ENCODE measurements at regions not wholly inside any gene's neighbourhood (a gene's known extent, or its start where the extent isn't known, plus 50 kb on each side); places are given as distances from the start of the nearest gene placed in this dataset.

DNA sequence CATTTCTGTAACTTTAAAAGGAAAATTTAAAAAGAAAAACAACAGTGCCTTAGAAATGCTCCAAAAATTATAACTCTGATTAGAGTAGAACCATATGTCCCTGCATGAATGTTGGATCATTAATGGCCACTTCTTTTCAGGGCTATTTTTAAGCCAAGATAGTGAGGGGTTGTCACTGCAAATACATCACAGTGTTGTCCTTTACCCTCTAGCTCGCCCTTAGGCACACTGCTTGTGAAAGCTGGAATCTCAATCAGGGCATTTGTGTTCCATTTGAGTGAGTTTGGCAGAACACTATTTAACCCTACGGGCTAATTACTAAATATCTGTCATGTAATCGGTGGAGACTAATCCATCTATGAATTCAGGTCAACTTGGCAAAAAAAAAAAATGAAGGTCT, 212.2 kb downstream of the NHLRC3 start:
- ChIA-PET POLR2A (no interaction called here), CTCF (ENCODE audit: low intra/inter-chr PET ratio) (no interaction called here)
- 0% methylated on average over 3 of the region's 3 CpGs for WGBS (ENCODE audit: insufficient coverage, low coverage, missing lambda C conversion rate)
- Histone ChIP-seq H3K4me3 (no peak overlapping the region), H3K9me3 (replicated peaks; ENCODE audit: control insufficient read depth, insufficient read depth, low read depth, low read length) (no peaks in the 10 kb centered on the region), H2AFZ (ENCODE audit: low read depth, low read length) (no peak overlapping the region), H3K9me1 (ENCODE audit: control insufficient read depth, insufficient read depth, low read length) (no peaks in the 10 kb centered on the region), H3K4me1 (replicated peaks in 1 of 2; ENCODE audit: control insufficient read depth in 2 of 2, insufficient read depth in 2 of 2, low read length in 2 of 2) (no peaks in the 10 kb centered on the region), H3K79me2 (ENCODE audit: control insufficient read depth, insufficient read depth, low read length) (no peaks in the 10 kb centered on the region), H3K9ac (ENCODE audit: insufficient read depth in 1 of 2, low read depth in 2 of 2, low read length in 2 of 2) (no peak overlapping the region), H3K27me3 (ENCODE audit: control insufficient read depth in 2 of 2, insufficient read depth in 2 of 2, low read length in 2 of 2) (no peaks in the 10 kb centered on the region), H3K36me3 (ENCODE audit: control insufficient read depth, insufficient read depth, low read length) (no peaks in the 10 kb centered on the region), H3K4me2 (ENCODE audit: insufficient read depth, low read length) (no peak overlapping the region), H3K27ac (ENCODE audit: extremely low read depth, low read depth, low read length) (no peak overlapping the region), H4K20me1 (replicated peaks; ENCODE audit: control insufficient read depth, insufficient read depth, low read length) (no peaks in the 10 kb centered on the region)
- no peak for TF ChIP-seq ZNF316 (IDR thresholded peaks at IDR 0.05)
- TF ChIP-seq, protein P1, sequence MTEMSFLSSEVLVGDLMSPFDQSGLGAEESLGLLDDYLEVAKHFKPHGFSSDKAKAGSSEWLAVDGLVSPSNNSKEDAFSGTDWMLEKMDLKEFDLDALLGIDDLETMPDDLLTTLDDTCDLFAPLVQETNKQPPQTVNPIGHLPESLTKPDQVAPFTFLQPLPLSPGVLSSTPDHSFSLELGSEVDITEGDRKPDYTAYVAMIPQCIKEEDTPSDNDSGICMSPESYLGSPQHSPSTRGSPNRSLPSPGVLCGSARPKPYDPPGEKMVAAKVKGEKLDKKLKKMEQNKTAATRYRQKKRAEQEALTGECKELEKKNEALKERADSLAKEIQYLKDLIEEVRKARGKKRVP (CRISPR knock-in tag; IDR thresholded peaks at IDR 0.05): no peak
- TF ChIP-seq TBP (optimal IDR thresholded peaks at IDR 0.05; ENCODE audit: low read depth, low read length): no peak
- TF ChIP-seq SREBF1 (IDR thresholded peaks at IDR 0.05; ENCODE audit: borderline replicate concordance, low read depth, low read length): no peak
- TF ChIP-seq NCOA6 (IDR thresholded peaks at IDR 0.05): no peak
- TF ChIP-seq, protein P2, sequence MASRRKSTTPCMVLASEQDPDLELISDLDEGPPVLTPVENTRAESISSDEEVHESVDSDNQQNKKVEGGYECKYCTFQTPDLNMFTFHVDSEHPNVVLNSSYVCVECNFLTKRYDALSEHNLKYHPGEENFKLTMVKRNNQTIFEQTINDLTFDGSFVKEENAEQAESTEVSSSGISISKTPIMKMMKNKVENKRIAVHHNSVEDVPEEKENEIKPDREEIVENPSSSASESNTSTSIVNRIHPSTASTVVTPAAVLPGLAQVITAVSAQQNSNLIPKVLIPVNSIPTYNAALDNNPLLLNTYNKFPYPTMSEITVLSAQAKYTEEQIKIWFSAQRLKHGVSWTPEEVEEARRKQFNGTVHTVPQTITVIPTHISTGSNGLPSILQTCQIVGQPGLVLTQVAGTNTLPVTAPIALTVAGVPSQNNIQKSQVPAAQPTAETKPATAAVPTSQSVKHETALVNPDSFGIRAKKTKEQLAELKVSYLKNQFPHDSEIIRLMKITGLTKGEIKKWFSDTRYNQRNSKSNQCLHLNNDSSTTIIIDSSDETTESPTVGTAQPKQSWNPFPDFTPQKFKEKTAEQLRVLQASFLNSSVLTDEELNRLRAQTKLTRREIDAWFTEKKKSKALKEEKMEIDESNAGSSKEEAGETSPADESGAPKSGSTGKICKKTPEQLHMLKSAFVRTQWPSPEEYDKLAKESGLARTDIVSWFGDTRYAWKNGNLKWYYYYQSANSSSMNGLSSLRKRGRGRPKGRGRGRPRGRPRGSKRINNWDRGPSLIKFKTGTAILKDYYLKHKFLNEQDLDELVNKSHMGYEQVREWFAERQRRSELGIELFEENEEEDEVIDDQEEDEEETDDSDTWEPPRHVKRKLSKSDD (conservative IDR thresholded peaks at IDR 0.05; ENCODE audit: low read length): no peak
- TF ChIP-seq ELF4 (CRISPR knock-in tag; IDR thresholded peaks at IDR 0.05): no peak
- TF ChIP-seq MAFG (tag; conservative IDR thresholded peaks at IDR 0.05): no peak
- TF ChIP-seq, protein P3, sequence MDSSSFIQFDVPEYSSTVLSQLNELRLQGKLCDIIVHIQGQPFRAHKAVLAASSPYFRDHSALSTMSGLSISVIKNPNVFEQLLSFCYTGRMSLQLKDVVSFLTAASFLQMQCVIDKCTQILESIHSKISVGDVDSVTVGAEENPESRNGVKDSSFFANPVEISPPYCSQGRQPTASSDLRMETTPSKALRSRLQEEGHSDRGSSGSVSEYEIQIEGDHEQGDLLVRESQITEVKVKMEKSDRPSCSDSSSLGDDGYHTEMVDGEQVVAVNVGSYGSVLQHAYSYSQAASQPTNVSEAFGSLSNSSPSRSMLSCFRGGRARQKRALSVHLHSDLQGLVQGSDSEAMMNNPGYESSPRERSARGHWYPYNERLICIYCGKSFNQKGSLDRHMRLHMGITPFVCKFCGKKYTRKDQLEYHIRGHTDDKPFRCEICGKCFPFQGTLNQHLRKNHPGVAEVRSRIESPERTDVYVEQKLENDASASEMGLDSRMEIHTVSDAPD (CRISPR knock-in tag; IDR thresholded peaks at IDR 0.05): no peak
- TF ChIP-seq MED1 (CRISPR knock-in tag; IDR thresholded peaks at IDR 0.05; ENCODE audit: borderline replicate concordance): no peak
- no peak for TF ChIP-seq POU5F1 (IDR thresholded peaks at IDR 0.05; ENCODE audit: borderline replicate concordance, low read depth, low read length, partially characterized antibody)
- no peak for ATAC-seq
- no TSS peak for BruUV-seq (replicated peaks)
- in situ Hi-C loops (cut with MboI) (no loop called here), intact Hi-C loops (cut with micrococcal nuclease) (no loop called here)
- FAIRE-seq: no peak
- DNase-seq (ENCODE audit: extremely low read depth in 1 of 4, low spot score in 3 of 4): no peak
